Ovary (tissue), 3 donors: ENCODE measurements at regions not wholly inside any gene's neighbourhood (a gene's known extent, or its start where the extent isn't known, plus 50 kb on each side); places are given as distances from the start of the nearest gene placed in this dataset.

ENCODE experiments used
- EP300 ChIP-seq: sonication (generic); formaldehyde crosslinking; IDR thresholded peaks from one replicate; pipeline ENCODE4 v1.6.1; 2017; ENCODE audit warnings: antibody characterized with exemption
- POLR2A ChIP-seq: fragments of 450-650 bp; IDR thresholded peaks from one replicate; pipeline ENCODE4 v1.6.1; 2017; ENCODE audit warnings: antibody characterized with exemption, mild to moderate bottlenecking, moderate library complexity
- TF ChIP-seq, protein P1 (sequence below), 3 donors: fragments of 450-650 bp in 2 of 3; fragments of 200-600 bp in 1 of 3; IDR thresholded peaks; one replicate each; pipeline versions ENCODE4 v1.5.1 to v1.8.0; 2016 to 2022; ENCODE audit warnings: antibody characterized with exemption in 3 of 3, mild to moderate bottlenecking in 1 of 3
- donor health status: DM: no; HTN: no; CAD: no.

DNA sequence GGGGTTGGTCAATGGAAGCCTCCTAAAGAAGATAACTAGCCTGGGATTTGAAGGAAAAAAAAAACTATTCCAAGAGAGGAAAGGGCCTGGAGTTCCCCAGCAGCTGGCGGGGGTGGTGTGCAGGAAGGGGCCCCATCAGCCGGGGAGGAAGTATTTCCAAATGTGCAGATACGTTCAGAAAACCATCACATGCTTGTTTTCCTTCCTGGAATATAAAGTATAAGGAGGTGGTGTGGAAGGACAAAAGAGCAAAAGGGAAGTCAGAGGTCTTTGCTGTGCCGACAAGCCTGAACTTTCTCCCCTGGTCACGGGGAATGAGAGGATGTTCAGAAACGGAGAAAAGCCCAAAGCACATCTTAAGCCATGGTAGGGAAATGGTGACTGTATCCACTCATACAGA is 72.0 kb upstream of the BACE2 start:
- TF ChIP-seq, protein P1, sequence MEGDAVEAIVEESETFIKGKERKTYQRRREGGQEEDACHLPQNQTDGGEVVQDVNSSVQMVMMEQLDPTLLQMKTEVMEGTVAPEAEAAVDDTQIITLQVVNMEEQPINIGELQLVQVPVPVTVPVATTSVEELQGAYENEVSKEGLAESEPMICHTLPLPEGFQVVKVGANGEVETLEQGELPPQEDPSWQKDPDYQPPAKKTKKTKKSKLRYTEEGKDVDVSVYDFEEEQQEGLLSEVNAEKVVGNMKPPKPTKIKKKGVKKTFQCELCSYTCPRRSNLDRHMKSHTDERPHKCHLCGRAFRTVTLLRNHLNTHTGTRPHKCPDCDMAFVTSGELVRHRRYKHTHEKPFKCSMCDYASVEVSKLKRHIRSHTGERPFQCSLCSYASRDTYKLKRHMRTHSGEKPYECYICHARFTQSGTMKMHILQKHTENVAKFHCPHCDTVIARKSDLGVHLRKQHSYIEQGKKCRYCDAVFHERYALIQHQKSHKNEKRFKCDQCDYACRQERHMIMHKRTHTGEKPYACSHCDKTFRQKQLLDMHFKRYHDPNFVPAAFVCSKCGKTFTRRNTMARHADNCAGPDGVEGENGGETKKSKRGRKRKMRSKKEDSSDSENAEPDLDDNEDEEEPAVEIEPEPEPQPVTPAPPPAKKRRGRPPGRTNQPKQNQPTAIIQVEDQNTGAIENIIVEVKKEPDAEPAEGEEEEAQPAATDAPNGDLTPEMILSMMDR (IDR thresholded peaks at IDR 0.05) = no peak
- TF ChIP-seq EP300 = no peak
- no peak for TF ChIP-seq POLR2A
